OCI-LY3 (cell line): ENCODE measurements at regions not wholly inside any gene's neighbourhood (a gene's known extent, or its start where the extent isn't known, plus 50 kb on each side); places are given as distances from the start of the nearest gene placed in this dataset.
"Not testable (repeated sequence)": the region's sequence is repeated elsewhere in the genome, so short reads cannot be mapped to it uniquely, and the experiment has no call there.

Source experiments
- EZH2phosphoT487 ChIP-seq: fragments of 200-600 bp; shearing (Covaris generic); IDR thresholded peaks from 2 replicates; pipeline ENCODE4 v1.6.1; 2018; ENCODE audit warnings: antibody characterized with exemption, mixed run types, low read depth
- TF ChIP-seq, protein P1 (sequence below): fragments of 200-600, 300-600 bp; sonication (generic); IDR thresholded peaks from 2 replicates; pipeline ENCODE4 v1.5.1; 2014; ENCODE audit warnings: antibody characterized with exemption, low read length, low read depth

- TF ChIP-seq, protein P1, sequence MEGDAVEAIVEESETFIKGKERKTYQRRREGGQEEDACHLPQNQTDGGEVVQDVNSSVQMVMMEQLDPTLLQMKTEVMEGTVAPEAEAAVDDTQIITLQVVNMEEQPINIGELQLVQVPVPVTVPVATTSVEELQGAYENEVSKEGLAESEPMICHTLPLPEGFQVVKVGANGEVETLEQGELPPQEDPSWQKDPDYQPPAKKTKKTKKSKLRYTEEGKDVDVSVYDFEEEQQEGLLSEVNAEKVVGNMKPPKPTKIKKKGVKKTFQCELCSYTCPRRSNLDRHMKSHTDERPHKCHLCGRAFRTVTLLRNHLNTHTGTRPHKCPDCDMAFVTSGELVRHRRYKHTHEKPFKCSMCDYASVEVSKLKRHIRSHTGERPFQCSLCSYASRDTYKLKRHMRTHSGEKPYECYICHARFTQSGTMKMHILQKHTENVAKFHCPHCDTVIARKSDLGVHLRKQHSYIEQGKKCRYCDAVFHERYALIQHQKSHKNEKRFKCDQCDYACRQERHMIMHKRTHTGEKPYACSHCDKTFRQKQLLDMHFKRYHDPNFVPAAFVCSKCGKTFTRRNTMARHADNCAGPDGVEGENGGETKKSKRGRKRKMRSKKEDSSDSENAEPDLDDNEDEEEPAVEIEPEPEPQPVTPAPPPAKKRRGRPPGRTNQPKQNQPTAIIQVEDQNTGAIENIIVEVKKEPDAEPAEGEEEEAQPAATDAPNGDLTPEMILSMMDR: not testable (repeated sequence)
- not testable (repeated sequence) for TF ChIP-seq EZH2phosphoT487
Measured at GRCh38 chr11:86163221-86163876, 81.2 kb upstream of the EED start.
